NT2/D1 (cell line): ENCODE measurements at regions not wholly inside any gene's neighbourhood (a gene's known extent, or its start where the extent isn't known, plus 50 kb on each side); places are given as distances from the start of the nearest gene placed in this dataset.
A peak's percentile ranks its signal among the peaks of the same experiment; 100 is the strongest.

Experiments
- DNase-seq: peaks from one replicate; pipeline ENCODE4 v3.0.0-alpha.2; 2011; ENCODE audit warnings: low read depth, low spot score
- H3K27me3 ChIP-seq: 2 replicates; pipeline ENCODE4 v1.6.0; 2011; ENCODE audit warnings: mild to moderate bottlenecking; ENCODE audit not compliant: insufficient read length, insufficient read depth
- H3K36me3 ChIP-seq: 2 replicates; pipeline ENCODE4 v1.6.1; 2011; ENCODE audit warnings: mild to moderate bottlenecking, low read length, mixed read lengths; ENCODE audit not compliant: insufficient read depth, insufficient read length
- H3K4me1 ChIP-seq: 2 replicates; pipeline ENCODE4 v1.5.1; 2011; ENCODE audit not compliant: insufficient read depth, insufficient read length
- H3K4me3 ChIP-seq: 2 replicates; pipeline ENCODE4 v1.5.1; 2011; ENCODE audit warnings: low read depth; ENCODE audit not compliant: insufficient read length
- H3K9ac ChIP-seq: 2 replicates; pipeline ENCODE4 v1.6.0; 2011; ENCODE audit warnings: low read depth; ENCODE audit not compliant: insufficient read length
- H3K9me3 ChIP-seq: 2 replicates; pipeline ENCODE4 v1.5.1; 2011; ENCODE audit warnings: mild to moderate bottlenecking, low read length; ENCODE audit not compliant: insufficient read depth
- SUZ12 ChIP-seq: IDR thresholded peaks from 2 replicates; pipeline ENCODE4 v1.6.1; 2011; ENCODE audit not compliant: insufficient read length, insufficient read depth; ENCODE audit errors: extremely low read depth
- YY1 ChIP-seq: IDR thresholded peaks from 2 replicates; pipeline ENCODE4 v1.6.1; 2011; ENCODE audit not compliant: insufficient read length, insufficient read depth
- ZNF274 ChIP-seq: IDR thresholded peaks from 2 replicates; pipeline ENCODE4 v1.6.1; 2011; ENCODE audit warnings: mild to moderate bottlenecking, low read depth, low read length

DNA sequence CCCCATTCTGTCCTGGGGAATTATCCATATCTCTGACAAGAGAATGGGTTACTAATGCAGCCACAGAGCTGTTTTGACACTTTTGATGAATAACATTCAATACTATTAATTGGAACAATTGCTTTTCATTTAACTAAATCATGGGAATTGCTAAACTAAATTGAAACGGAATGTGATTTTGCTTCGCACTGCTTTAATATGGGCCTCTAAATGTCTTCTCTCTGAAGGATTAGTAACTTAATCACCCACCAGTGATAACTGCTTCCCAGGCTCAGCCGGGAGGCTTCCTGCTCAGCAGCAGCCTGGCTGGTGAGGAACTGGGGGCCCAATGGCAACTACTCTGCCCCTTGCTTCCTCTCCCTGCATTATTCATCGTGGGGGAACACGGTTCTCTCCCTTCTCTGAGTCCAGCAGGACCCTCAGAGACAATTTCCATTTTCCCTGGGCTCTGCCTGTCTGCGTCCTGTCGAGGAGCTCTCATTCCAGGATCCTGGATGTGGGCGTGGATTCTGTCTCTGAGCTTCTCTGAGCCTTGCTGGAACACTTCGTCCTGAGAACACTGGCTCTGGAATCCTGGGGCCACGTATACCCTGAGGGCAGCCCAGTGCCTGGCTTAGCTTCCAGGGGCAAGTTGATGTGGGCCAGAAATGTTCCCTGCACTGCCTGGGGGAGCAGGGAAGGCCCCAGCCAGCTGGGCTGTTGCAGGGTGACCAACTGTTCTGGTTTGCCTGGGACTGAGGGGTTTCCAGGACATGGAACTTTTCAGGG is 308.9 kb downstream of the DHX35 start:
- peaks cover 3% of the 10 kb centered on the region; the same call in 1 of the 2 replicates for H3K9me3 ChIP-seq
- H3K4me3 ChIP-seq = no peak overlapping the region
- no peak for TF ChIP-seq YY1
- TF ChIP-seq SUZ12 = no peak
- no peak for TF ChIP-seq ZNF274
- H3K27me3 ChIP-seq = no peaks in the 10 kb centered on the region
- DNase-seq = no peak
- H3K4me1 ChIP-seq = peaks cover 8% of the 10 kb centered on the region
- no peaks in the 10 kb centered on the region for H3K36me3 ChIP-seq
- H3K9ac ChIP-seq = no peak overlapping the region

DNA sequence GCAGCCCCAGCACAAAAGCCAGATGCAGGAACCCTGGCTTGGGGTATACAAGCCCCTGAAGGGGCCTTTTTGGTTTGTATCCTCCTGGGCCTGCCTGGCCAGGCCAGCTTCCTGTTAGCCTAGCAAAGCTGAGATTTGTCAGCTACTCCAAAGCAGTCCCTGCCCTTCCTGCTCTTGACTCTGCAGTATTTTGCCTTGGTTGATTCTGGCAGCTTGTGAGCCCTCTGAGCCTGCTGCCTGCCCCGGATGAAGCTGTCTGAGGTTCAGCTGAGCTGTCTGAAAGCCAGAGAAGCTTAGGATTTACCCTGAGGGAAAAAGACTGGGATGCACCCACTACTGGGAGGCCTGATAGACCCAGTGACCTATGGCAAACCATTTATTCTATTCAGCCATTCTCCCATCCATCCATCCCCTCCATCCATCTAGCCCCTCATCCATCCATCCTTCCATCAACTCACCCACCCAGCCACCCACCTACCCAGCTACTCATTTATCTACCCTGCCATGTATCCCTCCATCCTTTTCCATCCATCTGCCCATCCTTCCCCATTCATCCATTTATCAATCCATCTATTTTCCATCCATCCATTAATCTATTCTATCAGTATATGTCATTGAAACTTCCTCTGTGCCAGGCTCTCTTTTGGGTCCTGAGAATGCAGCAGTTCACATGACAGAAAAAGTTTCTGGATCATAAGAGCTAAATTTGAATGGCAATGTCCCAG is 307.5 kb downstream of the DHX35 start:
- no peak for DNase-seq
- Histone ChIP-seq H3K9me3 (no peaks in the 10 kb centered on the region; the same call in 1 of the 2 replicates), H3K4me3 (no peak overlapping the region), H3K36me3 (no peaks in the 10 kb centered on the region), H3K4me1 (peaks cover 8% of the 10 kb centered on the region), H3K27me3 (no peaks in the 10 kb centered on the region), H3K9ac (no peak overlapping the region)
- TF ChIP-seq YY1 (no peak), SUZ12 (no peak), ZNF274 (no peak)

DNA sequence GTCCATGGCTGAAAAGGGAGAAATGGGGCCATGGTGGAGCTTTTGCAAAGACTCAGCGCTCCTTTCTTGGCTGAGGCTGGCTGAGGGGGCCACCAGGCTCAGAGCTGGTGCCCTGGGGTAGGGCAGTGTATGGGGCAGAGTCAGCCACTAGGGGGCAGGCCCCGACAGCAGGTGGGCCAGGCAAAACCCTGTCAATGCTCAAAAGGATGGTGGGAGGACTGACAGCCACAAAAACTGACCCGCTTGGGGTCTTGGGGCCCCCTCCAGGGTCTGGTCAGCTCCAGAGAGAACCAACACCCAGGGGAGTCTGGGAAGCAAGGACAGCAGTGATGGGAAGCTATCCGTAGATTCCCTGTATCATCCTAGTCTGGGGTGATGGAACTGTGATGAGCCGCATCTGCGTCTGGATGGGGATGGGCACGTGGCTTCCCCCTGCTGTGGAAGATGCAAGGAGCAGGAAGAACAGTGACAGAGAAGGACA is 306.9 kb downstream of the DHX35 start:
- no peak for DNase-seq
- Histone ChIP-seq H3K4me1 (peaks cover 8% of the 10 kb centered on the region), H3K4me3 (no peak overlapping the region), H3K36me3 (no peaks in the 10 kb centered on the region), H3K9me3 (no peaks in the 10 kb centered on the region), H3K9ac (no peak overlapping the region), H3K27me3 (no peaks in the 10 kb centered on the region)
- TF ChIP-seq ZNF274 (no peak), SUZ12 (no peak), YY1 (no peak)

DNA sequence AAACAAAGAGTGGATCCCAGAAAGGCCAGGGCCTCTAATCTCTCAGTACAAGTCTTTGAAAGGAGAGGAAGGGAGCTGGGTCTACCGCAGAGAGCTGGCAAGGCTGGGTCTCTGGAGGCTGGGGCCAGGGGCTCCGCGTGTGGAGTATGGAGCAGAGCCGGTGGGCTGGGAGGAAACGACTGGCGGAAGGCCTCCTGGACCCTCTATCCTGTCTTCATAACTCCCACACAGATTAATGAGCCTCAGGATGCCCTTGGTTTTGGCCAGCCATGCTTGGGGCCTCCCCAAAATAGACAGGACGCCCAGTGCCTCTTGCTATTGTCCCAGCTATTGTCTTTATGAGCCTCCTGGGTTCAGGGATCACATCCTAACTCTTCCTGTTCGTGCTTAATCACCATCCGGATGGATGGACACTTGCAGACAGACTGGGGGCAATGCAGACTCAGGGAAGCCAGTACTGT is 306.4 kb downstream of the DHX35 start:
- Histone ChIP-seq H3K36me3 (no peaks in the 10 kb centered on the region), H3K4me3 (no peak overlapping the region), H3K4me1 (peaks cover 8% of the 10 kb centered on the region), H3K9me3 (no peaks in the 10 kb centered on the region), H3K27me3 (no peaks in the 10 kb centered on the region), H3K9ac (no peak overlapping the region)
- TF ChIP-seq YY1 (no peak), ZNF274 (no peak), SUZ12 (no peak)
- DNase-seq = no peak

DNA sequence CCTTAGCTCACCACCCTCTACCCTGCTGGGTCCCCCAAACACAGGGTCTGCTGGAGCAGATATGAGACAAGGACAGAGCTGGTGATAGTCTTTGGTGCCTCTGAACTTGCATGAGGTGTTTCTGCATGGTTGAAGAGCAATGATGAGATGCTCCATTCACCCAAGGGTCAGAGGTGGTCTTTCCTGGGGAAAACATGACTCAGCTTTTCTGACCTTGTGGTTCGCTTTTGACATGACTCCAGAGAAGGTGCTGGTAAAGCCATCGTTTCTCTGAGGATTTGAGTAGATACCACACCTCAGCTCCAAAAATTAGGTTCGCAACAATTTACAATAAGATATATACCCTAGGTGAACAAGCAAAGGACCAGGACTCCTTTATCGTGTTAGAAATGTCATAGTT is 304.8 kb downstream of the DHX35 start:
- DNase-seq = no peak
- Histone ChIP-seq H3K27me3 (no peaks in the 10 kb centered on the region), H3K9ac (no peak overlapping the region)

DNA sequence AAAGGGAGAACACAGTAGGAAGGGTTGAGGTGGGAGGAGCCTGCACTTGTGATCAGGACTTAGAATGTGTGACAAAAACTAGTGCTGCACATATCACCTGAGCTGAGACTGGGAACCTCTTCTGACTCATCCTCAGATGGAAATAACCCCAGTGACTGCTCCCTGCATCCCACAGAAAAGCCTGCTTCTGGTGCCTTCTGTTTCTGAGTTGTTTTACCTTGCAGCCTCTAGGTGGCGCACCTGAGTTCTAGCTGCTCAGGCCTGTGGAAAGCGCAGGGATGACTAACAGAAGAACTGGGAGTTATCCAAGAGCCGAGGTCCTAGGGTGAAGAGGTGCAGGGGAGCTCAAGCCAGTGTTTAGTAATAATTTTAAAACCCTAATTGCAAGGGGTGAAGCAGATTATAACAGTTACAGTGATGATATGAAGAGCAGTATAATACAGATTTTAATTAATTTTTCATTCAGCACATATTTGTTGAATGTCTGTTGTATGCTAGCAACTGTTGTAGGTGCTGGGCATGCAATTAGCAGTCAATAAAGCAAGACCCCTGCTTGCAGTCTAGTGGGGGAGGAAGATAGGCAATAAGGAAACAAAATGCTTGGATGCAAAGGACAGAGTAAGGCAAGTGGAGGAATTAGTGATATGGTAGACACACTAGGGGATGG is 302.5 kb downstream of the DHX35 start:
- TF ChIP-seq SUZ12 = no peak
- TF ChIP-seq YY1 = no peak
- no peak for TF ChIP-seq ZNF274
- peaks cover 5% of the 10 kb centered on the region for H3K4me1 ChIP-seq

More for the DNA sequence above, 304.8 kb downstream of the DHX35 start:
- TF ChIP-seq SUZ12 (no peak), ZNF274 (no peak), YY1 (no peak)
- H3K36me3 ChIP-seq = no peaks in the 10 kb centered on the region
- peaks cover 8% of the 10 kb centered on the region for H3K4me1 ChIP-seq
- H3K4me3 ChIP-seq = no peak overlapping the region
- no peaks in the 10 kb centered on the region for H3K9me3 ChIP-seq

More for the DNA sequence above, 302.5 kb downstream of the DHX35 start:
- H3K4me3 ChIP-seq = no peak overlapping the region
- no peak overlapping the region for H3K9ac ChIP-seq
- DNase-seq = peak; percentile 77
- no peaks in the 10 kb centered on the region for H3K36me3 ChIP-seq
- no peaks in the 10 kb centered on the region for H3K27me3 ChIP-seq
- H3K9me3 ChIP-seq = no peaks in the 10 kb centered on the region
